ENCODE measurements at regions not wholly inside any gene's neighbourhood (a gene's known extent, or its start where the extent isn't known, plus 50 kb on each side); places are given as distances from the start of the nearest gene placed in this dataset.

DNA sequence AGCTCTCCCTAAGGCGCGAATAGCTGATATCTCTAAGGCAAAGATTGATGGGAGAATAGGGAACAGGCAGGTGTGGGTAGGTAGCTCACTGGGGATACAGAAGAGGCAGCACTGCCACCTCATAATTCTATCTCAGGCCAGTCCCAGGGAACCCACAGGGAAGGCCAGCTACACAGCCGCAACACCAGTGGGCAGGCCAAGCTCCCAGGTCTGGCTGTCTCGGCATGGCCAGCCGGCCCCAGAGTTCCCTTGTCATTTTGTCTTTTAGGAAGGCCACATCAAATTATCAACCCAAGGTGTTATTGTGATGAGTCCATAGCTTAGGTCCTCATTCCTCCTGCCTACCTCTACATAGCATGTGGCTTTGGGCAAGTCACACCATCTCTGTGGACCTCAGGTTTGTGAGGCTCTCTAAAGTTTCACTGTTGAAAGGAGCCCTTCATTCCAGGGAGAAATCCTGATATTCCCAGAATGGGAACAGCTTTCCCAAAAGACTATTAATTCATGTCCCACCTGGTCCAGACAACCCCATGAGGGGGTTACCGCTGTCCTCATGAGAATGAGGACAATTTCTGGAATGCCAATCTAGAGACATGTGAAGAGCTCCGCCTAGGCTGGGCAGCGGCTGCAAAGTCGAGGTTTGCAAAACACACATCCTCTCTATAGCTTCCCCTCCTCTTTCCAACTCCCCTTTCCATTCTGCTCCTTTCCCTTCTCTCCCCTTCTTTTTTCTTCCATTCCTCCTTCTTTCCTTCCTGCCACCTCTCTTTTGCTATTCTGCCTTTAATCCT lies 287.1 kb upstream of the ID2 start:
- no peak for TF ChIP-seq SUZ12 (IDR thresholded peaks at IDR 0.05; ENCODE audit: extremely low read depth, insufficient read depth, insufficient read length)
- TF ChIP-seq YY1 (IDR thresholded peaks at IDR 0.05; ENCODE audit: insufficient read depth, insufficient read length) = no peak
- TF ChIP-seq ZNF274 (IDR thresholded peaks at IDR 0.05; ENCODE audit: low read depth, low read length) = no peak
- Histone ChIP-seq H3K36me3 (ENCODE audit: insufficient read depth, insufficient read length, low read length) (no peaks in the 10 kb centered on the region), H3K4me1 (ENCODE audit: insufficient read depth, insufficient read length) (peaks cover 15% of the 10 kb centered on the region), H3K9me3 (ENCODE audit: insufficient read depth, low read length) (peaks cover 13% of the 10 kb centered on the region; the same call in 1 of the 2 replicates), H3K9ac (ENCODE audit: insufficient read length, low read depth) (no peak overlapping the region), H3K4me3 (ENCODE audit: insufficient read length, low read depth) (no peak overlapping the region), H3K27me3 (ENCODE audit: insufficient read depth, insufficient read length) (no peaks in the 10 kb centered on the region)
- DNase-seq (ENCODE audit: low read depth, low spot score) = no peak

DNA sequence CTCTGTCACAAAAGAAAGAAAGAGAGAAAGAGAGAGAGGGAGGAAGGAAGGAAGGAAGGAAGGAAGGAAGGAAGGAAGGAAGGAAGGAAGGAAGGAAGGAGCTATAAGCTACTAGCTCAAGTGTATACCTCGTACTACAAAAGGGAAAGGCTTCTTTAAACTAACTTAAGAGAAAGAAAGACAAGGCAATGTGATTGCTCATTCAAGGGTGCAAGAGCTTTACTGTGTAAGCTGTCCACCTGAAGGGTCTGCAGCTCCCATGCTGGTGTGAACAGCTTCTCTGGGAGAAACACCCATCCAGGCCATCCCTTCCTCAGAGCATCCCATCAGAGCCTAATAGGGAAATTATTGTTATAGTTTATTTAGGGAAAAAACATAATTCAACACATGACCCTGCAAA lies 286.1 kb upstream of the ID2 start:
- Histone ChIP-seq H3K4me3 (ENCODE audit: insufficient read length, low read depth) (no peak overlapping the region), H3K9me3 (ENCODE audit: insufficient read depth, low read length) (peaks cover 13% of the 10 kb centered on the region; the same call in 1 of the 2 replicates), H3K9ac (ENCODE audit: insufficient read length, low read depth) (no peak overlapping the region), H3K27me3 (ENCODE audit: insufficient read depth, insufficient read length) (no peaks in the 10 kb centered on the region), H3K4me1 (ENCODE audit: insufficient read depth, insufficient read length) (peaks cover 15% of the 10 kb centered on the region), H3K36me3 (ENCODE audit: insufficient read depth, insufficient read length, low read length) (no peaks in the 10 kb centered on the region)
- no peak for DNase-seq (ENCODE audit: low read depth, low spot score)
- no peak for TF ChIP-seq YY1 (IDR thresholded peaks at IDR 0.05; ENCODE audit: insufficient read depth, insufficient read length)
- TF ChIP-seq ZNF274 (IDR thresholded peaks at IDR 0.05; ENCODE audit: low read depth, low read length) = no peak
- TF ChIP-seq SUZ12 (IDR thresholded peaks at IDR 0.05; ENCODE audit: extremely low read depth, insufficient read depth, insufficient read length) = no peak

DNA sequence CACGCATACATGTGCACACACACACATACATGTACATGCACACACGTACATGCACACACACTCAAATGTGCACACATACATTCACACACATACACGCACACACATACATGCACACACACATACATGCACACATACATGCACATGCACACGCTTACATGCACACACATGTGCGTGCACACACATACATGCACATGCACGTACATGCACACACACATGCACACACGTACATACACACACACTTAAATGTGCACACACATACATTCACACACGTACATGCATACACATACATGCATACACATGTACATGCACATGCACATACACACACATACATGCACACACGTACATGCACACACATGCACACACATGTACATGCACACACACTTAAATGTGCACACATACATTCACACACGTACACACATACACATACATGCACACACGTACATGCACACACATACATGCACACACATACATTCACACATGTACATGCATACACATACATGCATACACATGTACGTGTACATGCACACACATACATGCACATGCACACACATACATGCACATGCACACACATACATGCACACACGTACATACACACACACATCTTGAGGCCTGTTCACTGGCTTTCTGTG lies 283.7 kb upstream of the ID2 start:
- TF ChIP-seq YY1 (IDR thresholded peaks at IDR 0.05; ENCODE audit: insufficient read depth, insufficient read length) (no peak), ZNF274 (IDR thresholded peaks at IDR 0.05; ENCODE audit: low read depth, low read length) (no peak), SUZ12 (IDR thresholded peaks at IDR 0.05; ENCODE audit: extremely low read depth, insufficient read depth, insufficient read length) (no peak)
- Histone ChIP-seq H3K27me3 (ENCODE audit: insufficient read depth, insufficient read length) (no peaks in the 10 kb centered on the region), H3K36me3 (ENCODE audit: insufficient read depth, insufficient read length, low read length) (no peaks in the 10 kb centered on the region), H3K4me3 (ENCODE audit: insufficient read length, low read depth) (no peak overlapping the region), H3K4me1 (ENCODE audit: insufficient read depth, insufficient read length) (peaks cover 3% of the 10 kb centered on the region), H3K9me3 (ENCODE audit: insufficient read depth, low read length) (peaks cover 6% of the 10 kb centered on the region; the same call in 1 of the 2 replicates), H3K9ac (ENCODE audit: insufficient read length, low read depth) (no peak overlapping the region)
- no peak for DNase-seq (ENCODE audit: low read depth, low spot score)

DNA sequence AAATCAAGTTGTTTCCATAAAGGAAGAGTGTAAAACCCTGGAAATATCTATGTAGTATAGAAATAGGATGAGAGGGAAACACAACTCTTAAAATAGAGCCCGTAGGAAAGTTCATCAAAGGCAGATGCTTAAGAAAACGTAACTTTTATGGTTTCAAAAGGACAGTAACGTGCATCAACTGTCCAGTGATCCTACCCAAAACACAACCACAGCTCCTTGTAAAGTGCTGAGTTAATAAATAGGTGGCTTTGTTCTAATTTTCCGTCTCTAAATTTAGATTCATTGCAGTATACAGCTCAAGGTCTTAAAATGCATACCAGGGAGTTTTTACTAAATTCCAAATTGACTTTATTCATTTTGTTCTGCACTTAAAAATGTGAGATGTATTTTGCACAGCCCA lies 282.1 kb upstream of the ID2 start:
- Histone ChIP-seq H3K27me3 (ENCODE audit: insufficient read depth, insufficient read length) (no peaks in the 10 kb centered on the region), H3K36me3 (ENCODE audit: insufficient read depth, insufficient read length, low read length) (no peaks in the 10 kb centered on the region), H3K4me1 (ENCODE audit: insufficient read depth, insufficient read length) (no peaks in the 10 kb centered on the region), H3K4me3 (ENCODE audit: insufficient read length, low read depth) (no peak overlapping the region), H3K9me3 (ENCODE audit: insufficient read depth, low read length) (no peaks in the 10 kb centered on the region), H3K9ac (ENCODE audit: insufficient read length, low read depth) (no peak overlapping the region)
- DNase-seq (ENCODE audit: low read depth, low spot score) = no peak
- TF ChIP-seq YY1 (IDR thresholded peaks at IDR 0.05; ENCODE audit: insufficient read depth, insufficient read length) (no peak), SUZ12 (IDR thresholded peaks at IDR 0.05; ENCODE audit: extremely low read depth, insufficient read depth, insufficient read length) (no peak), ZNF274 (IDR thresholded peaks at IDR 0.05; ENCODE audit: low read depth, low read length) (no peak)

DNA sequence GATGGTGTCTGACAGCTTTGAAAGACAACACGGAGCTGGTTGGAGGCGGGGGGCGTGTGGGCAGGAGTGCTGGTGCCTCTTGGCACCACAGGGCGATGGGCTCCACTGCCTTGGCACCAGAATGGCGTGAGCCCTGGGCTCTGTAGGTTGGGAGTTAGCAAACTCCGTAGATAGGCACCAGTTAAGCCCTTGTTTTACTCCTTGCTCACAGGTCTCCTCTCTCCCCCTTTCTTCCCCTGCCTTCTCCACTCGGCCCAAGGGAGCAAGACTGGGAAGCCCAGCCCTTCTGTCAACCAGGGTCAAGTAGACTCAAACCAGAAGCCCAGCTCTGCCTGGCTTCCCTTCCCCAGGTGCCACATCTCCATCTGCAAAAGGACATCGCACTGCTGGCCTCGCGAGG lies 281.7 kb upstream of the ID2 start:
- Histone ChIP-seq H3K27me3 (ENCODE audit: insufficient read depth, insufficient read length) (no peaks in the 10 kb centered on the region), H3K4me3 (ENCODE audit: insufficient read length, low read depth) (no peak overlapping the region), H3K36me3 (ENCODE audit: insufficient read depth, insufficient read length, low read length) (no peaks in the 10 kb centered on the region), H3K4me1 (ENCODE audit: insufficient read depth, insufficient read length) (no peaks in the 10 kb centered on the region), H3K9ac (ENCODE audit: insufficient read length, low read depth) (no peak overlapping the region), H3K9me3 (ENCODE audit: insufficient read depth, low read length) (no peaks in the 10 kb centered on the region)
- no peak for DNase-seq (ENCODE audit: low read depth, low spot score)
- TF ChIP-seq SUZ12 (IDR thresholded peaks at IDR 0.05; ENCODE audit: extremely low read depth, insufficient read depth, insufficient read length) (no peak), YY1 (IDR thresholded peaks at IDR 0.05; ENCODE audit: insufficient read depth, insufficient read length) (no peak), ZNF274 (IDR thresholded peaks at IDR 0.05; ENCODE audit: low read depth, low read length) (no peak)

DNA sequence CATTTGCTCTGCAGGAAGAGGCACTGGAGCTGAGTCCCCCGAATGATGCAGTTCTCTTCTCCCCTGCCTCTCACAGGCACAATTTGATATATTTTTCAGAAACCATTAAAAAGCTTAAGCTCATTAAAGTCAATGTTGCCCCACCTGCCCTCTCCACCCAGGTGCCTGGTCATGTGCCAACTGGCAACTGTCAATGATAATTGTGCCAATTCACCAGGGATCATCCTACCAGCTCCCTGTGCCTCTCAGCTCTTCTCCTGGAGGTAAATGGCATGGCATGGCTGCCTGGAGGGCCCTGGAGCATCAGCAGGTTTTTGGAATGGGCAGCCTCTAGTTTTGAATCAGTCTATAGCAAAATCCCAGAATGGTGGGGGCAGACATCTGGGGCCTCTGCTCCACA lies 279.6 kb upstream of the ID2 start:
- Histone ChIP-seq H3K27me3 (ENCODE audit: insufficient read depth, insufficient read length) (no peaks in the 10 kb centered on the region), H3K4me1 (ENCODE audit: insufficient read depth, insufficient read length) (no peaks in the 10 kb centered on the region), H3K9me3 (ENCODE audit: insufficient read depth, low read length) (no peaks in the 10 kb centered on the region), H3K36me3 (ENCODE audit: insufficient read depth, insufficient read length, low read length) (no peaks in the 10 kb centered on the region), H3K4me3 (ENCODE audit: insufficient read length, low read depth) (no peak overlapping the region), H3K9ac (ENCODE audit: insufficient read length, low read depth) (no peak overlapping the region)
- TF ChIP-seq SUZ12 (IDR thresholded peaks at IDR 0.05; ENCODE audit: extremely low read depth, insufficient read depth, insufficient read length) (no peak), YY1 (IDR thresholded peaks at IDR 0.05; ENCODE audit: insufficient read depth, insufficient read length) (no peak), ZNF274 (IDR thresholded peaks at IDR 0.05; ENCODE audit: low read depth, low read length) (no peak)
- DNase-seq (ENCODE audit: low read depth, low spot score) = no peak

DNA sequence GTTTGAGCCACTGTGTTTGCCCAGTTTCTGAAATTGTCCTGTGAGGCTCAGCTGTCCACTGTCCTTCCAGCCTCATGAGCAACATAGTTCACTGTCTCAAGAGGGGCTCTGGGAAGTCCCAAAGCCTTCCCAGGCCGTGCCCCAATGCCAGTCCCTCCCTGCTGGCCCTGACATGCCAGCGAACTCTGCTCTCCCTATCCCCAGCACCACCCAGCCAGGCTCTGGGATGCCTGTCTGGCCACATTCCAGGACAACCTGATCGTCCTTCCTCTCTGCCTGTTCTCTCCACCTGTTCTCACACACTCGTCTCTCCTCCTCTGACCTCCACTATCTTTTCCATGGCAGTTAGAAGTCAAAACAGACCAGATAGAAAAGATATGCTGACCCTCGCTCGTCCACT lies 278.0 kb upstream of the ID2 start:
- no peak for TF ChIP-seq ZNF274 (IDR thresholded peaks at IDR 0.05; ENCODE audit: low read depth, low read length)
- no peak for TF ChIP-seq YY1 (IDR thresholded peaks at IDR 0.05; ENCODE audit: insufficient read depth, insufficient read length)
- TF ChIP-seq SUZ12 (IDR thresholded peaks at IDR 0.05; ENCODE audit: extremely low read depth, insufficient read depth, insufficient read length) = no peak
- H3K4me1 ChIP-seq (ENCODE audit: insufficient read depth, insufficient read length) = no peaks in the 10 kb centered on the region
- no peak overlapping the region for H3K9ac ChIP-seq (ENCODE audit: insufficient read length, low read depth)
- no peaks in the 10 kb centered on the region for H3K36me3 ChIP-seq (ENCODE audit: insufficient read depth, insufficient read length, low read length)
- DNase-seq (ENCODE audit: low read depth, low spot score) = no peak
- H3K9me3 ChIP-seq (ENCODE audit: insufficient read depth, low read length) = no peaks in the 10 kb centered on the region
- no peak overlapping the region for H3K4me3 ChIP-seq (ENCODE audit: insufficient read length, low read depth)
- H3K27me3 ChIP-seq (ENCODE audit: insufficient read depth, insufficient read length) = no peaks in the 10 kb centered on the region

Measured in NT2/D1 (cell line).